ENCODE measurements at regions not wholly inside any gene's neighbourhood (a gene's known extent, or its start where the extent isn't known, plus 50 kb on each side); places are given as distances from the start of the nearest gene placed in this dataset.

- DNase-seq = peak; percentile 76
- H3K36me3 ChIP-seq = no peaks in the 10 kb centered on the region
- TF ChIP-seq, protein P1, sequence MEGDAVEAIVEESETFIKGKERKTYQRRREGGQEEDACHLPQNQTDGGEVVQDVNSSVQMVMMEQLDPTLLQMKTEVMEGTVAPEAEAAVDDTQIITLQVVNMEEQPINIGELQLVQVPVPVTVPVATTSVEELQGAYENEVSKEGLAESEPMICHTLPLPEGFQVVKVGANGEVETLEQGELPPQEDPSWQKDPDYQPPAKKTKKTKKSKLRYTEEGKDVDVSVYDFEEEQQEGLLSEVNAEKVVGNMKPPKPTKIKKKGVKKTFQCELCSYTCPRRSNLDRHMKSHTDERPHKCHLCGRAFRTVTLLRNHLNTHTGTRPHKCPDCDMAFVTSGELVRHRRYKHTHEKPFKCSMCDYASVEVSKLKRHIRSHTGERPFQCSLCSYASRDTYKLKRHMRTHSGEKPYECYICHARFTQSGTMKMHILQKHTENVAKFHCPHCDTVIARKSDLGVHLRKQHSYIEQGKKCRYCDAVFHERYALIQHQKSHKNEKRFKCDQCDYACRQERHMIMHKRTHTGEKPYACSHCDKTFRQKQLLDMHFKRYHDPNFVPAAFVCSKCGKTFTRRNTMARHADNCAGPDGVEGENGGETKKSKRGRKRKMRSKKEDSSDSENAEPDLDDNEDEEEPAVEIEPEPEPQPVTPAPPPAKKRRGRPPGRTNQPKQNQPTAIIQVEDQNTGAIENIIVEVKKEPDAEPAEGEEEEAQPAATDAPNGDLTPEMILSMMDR (IDR thresholded peaks at IDR 0.05; ENCODE audit: low read depth, low read length) = peak; percentile 90
- no peaks in the 10 kb centered on the region for H3K9me3 ChIP-seq
- no peak overlapping the region for H3K4me3 ChIP-seq (ENCODE audit: low read depth, low read length)
- H3K27me3 ChIP-seq = no peaks in the 10 kb centered on the region; the same call in 1 of the 2 replicates
- H3K4me1 ChIP-seq = no peaks in the 10 kb centered on the region
Measured at GRCh38 chr14:53539489-53540126, 386.5 kb upstream of the DDHD1 start.

GRCh38 chr14:53538316-53538881, 385.3 kb upstream of the DDHD1 start:
- Histone ChIP-seq H3K4me1 (no peaks in the 10 kb centered on the region), H3K36me3 (no peaks in the 10 kb centered on the region), H3K4me3 (ENCODE audit: low read depth, low read length) (no peak overlapping the region), H3K9me3 (no peaks in the 10 kb centered on the region), H3K27me3 (no peaks in the 10 kb centered on the region; the same call in 1 of the 2 replicates)
- TF ChIP-seq, protein P1 (IDR thresholded peaks at IDR 0.05; ENCODE audit: low read depth, low read length) = no peak
- no peak for DNase-seq

GRCh38 chr14:53537422-53538315, 384.5 kb upstream of the DDHD1 start:
- TF ChIP-seq, protein P1 (IDR thresholded peaks at IDR 0.05; ENCODE audit: low read depth, low read length) = no peak
- no peaks in the 10 kb centered on the region for H3K9me3 ChIP-seq

GRCh38 chr14:53536446-53536845, 383.3 kb upstream of the DDHD1 start:
- H3K4me1 ChIP-seq = no peaks in the 10 kb centered on the region
- H3K4me3 ChIP-seq (ENCODE audit: low read depth, low read length) = no peak overlapping the region
- H3K27me3 ChIP-seq = no peaks in the 10 kb centered on the region; the same call in 1 of the 2 replicates
- DNase-seq = no peak
- H3K9me3 ChIP-seq = no peaks in the 10 kb centered on the region
- no peaks in the 10 kb centered on the region for H3K36me3 ChIP-seq
- TF ChIP-seq, protein P1 (IDR thresholded peaks at IDR 0.05; ENCODE audit: low read depth, low read length) = no peak

More at GRCh38 chr14:53537422-53538315, 384.5 kb upstream of the DDHD1 start:
- Histone ChIP-seq H3K4me3 (ENCODE audit: low read depth, low read length) (no peak overlapping the region), H3K27me3 (no peaks in the 10 kb centered on the region; the same call in 1 of the 2 replicates), H3K36me3 (no peaks in the 10 kb centered on the region), H3K4me1 (no peaks in the 10 kb centered on the region)
- DNase-seq = no peak

GRCh38 chr14:53534841-53535240, 381.7 kb upstream of the DDHD1 start:
- Histone ChIP-seq H3K36me3 (no peaks in the 10 kb centered on the region), H3K27me3 (no peaks in the 10 kb centered on the region; the same call in 1 of the 2 replicates), H3K4me1 (no peaks in the 10 kb centered on the region), H3K4me3 (ENCODE audit: low read depth, low read length) (no peak overlapping the region), H3K9me3 (no peaks in the 10 kb centered on the region)
- DNase-seq = no peak
- TF ChIP-seq, protein P1 (IDR thresholded peaks at IDR 0.05; ENCODE audit: low read depth, low read length) = no peak

Data from BE2C (cell line).